Breast epithelium (tissue), 4 donors: ENCODE measurements at regions not wholly inside any gene's neighbourhood (a gene's known extent, or its start where the extent isn't known, plus 50 kb on each side); places are given as distances from the start of the nearest gene placed in this dataset.

Experiments
- DNase-seq, 2 donors: peaks; one replicate each; pipeline ENCODE4 v3.0.0-alpha.2; 2019; ENCODE audit warnings: low spot score in 2 of 2
- H3K27ac ChIP-seq, 2 donors: fragments of 200-600 bp; sonication (generic) in 1 of 2; one replicate each; pipeline ENCODE4 v1.5.1; 2016 to 2019; ENCODE audit warnings: mild to moderate bottlenecking in 1 of 2
- H3K27me3 ChIP-seq, 2 donors: fragments of 200-600 bp; sonication (generic) in 1 of 2; one replicate each; pipeline versions ENCODE4 v1.5.1 to v1.6.0; 2017 to 2019; ENCODE audit warnings: control low read depth in 1 of 2, mild to moderate bottlenecking in 1 of 2
- H3K36me3 ChIP-seq: fragments of 200-600 bp; one replicate; pipeline ENCODE4 v1.5.1; 2019
- H3K4me1 ChIP-seq, 2 donors: fragments of 200-600 bp; sonication (generic); one replicate each; pipeline ENCODE4 v1.5.1; 2016 to 2019; ENCODE audit warnings: control low read depth in 1 of 2
- H3K4me3 ChIP-seq, 3 donors: fragments of 200-600 bp; sonication (generic); 1 replicate in 2 of 3; 2 replicates in 1 of 3; pipeline ENCODE4 v1.5.1; 2016 to 2019; ENCODE audit warnings: mild to moderate bottlenecking in 3 of 3, moderate library complexity in 2 of 3
- H3K9me3 ChIP-seq, 2 donors: fragments of 200-600 bp; sonication (generic) in 1 of 2; one replicate each; pipeline ENCODE4 v1.5.1; 2016 to 2019; ENCODE audit warnings: control low read depth in 1 of 2
- POLR2A ChIP-seq: fragments of 450-650 bp; IDR thresholded peaks from one replicate; pipeline ENCODE4 v1.6.1; 2016; ENCODE audit warnings: antibody characterized with exemption, mild to moderate bottlenecking, moderate library complexity
- POLR2AphosphoS5 ChIP-seq, 3 donors: sonication (generic); formaldehyde crosslinking; IDR thresholded peaks; one replicate each; pipeline ENCODE4 v1.6.1; 2017; ENCODE audit warnings: antibody characterized with exemption in 3 of 3
- intact Hi-C: fragments of 100-400 bp; cut with DNase I; formaldehyde crosslinking; loops from one replicate; pipeline ENCODE4 v1.15.1; 2023; ENCODE audit warnings: low total_unique reads
- TF ChIP-seq, protein P1 (sequence below), 3 donors: fragments of 450-650 bp; IDR thresholded peaks; one replicate each; pipeline ENCODE4 v1.5.1; 2016 to 2017; ENCODE audit warnings: antibody characterized with exemption in 3 of 3, mild to moderate bottlenecking in 3 of 3, moderate library complexity in 3 of 3

DNA sequence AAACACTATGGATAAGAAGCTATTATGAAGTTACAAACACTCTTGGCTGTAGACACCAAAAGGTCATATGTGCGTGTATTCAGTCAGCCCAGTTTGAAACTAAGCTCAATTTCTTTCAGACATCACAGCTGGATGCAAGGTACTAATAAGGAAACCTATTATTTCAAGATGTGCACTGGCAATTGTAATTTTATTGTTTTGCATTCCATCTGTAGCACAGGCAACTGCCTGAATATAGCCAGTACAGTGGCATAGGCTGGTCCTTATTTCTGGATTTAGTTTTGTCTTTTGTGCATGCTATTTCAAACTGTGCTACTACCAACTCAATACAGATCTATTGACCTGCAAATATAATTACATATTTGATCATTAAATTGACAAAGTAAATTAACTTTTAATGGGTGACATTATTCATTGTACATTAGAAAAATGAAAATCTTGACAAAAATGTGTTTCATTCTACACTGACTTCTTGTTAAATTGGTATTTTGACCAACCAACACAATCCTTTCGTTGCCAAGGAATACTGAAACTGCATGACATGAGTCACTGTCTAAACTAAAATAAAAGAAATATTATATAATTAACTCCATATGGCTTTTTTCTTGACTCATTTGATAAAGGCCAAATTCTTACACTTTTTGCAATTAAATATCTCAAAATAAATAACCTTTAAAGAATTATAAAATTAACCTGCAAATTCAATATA is 594.3 kb upstream of the ADGRL3 start:
- intact Hi-C loops: no loop called here

DNA sequence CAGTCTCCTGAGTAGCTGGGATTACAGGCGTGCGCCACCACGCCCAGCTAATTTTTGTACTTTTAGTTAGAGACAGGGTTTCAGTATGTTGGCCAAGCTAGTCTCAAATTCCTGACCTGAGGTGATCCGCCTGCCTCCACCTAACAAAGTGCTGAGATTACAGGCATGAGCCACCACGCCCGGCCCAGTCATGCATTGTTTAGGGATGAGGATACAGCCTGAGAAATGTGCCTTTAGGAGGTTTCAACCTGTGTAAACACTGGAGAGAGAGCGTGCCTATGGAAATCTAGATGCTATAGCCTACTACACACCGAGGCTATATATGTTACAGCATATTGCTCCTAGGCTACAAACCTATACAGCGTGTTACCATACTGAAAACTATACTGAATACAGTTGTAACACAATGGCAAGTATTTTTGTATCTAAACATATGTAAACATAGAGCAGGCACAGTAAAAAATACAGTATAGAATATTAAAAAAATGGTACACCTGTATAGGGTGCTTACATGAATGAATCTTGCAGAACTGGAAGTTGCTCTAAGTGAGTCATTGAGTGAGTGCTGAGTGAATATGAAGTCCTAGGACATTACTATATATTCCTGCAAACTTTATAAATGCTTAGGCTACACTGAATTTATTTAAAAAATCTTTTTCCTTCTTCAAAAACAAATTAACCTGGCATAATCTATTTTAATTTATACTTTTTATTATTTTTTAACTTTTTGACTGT is 588.2 kb upstream of the ADGRL3 start:
- Histone ChIP-seq H3K4me3 (no peak overlapping the region), H3K4me1 (no peaks in the 10 kb centered on the region), H3K36me3 (no peaks in the 10 kb centered on the region), H3K9me3 (peaks cover 0 to 3% of the 10 kb centered on the region in 2 donors), H3K27ac (no peak overlapping the region), H3K27me3 (no peaks in the 10 kb centered on the region)
- no peak for TF ChIP-seq POLR2AphosphoS5 (IDR thresholded peaks at IDR 0.05)
- TF ChIP-seq, protein P1, sequence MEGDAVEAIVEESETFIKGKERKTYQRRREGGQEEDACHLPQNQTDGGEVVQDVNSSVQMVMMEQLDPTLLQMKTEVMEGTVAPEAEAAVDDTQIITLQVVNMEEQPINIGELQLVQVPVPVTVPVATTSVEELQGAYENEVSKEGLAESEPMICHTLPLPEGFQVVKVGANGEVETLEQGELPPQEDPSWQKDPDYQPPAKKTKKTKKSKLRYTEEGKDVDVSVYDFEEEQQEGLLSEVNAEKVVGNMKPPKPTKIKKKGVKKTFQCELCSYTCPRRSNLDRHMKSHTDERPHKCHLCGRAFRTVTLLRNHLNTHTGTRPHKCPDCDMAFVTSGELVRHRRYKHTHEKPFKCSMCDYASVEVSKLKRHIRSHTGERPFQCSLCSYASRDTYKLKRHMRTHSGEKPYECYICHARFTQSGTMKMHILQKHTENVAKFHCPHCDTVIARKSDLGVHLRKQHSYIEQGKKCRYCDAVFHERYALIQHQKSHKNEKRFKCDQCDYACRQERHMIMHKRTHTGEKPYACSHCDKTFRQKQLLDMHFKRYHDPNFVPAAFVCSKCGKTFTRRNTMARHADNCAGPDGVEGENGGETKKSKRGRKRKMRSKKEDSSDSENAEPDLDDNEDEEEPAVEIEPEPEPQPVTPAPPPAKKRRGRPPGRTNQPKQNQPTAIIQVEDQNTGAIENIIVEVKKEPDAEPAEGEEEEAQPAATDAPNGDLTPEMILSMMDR (IDR thresholded peaks at IDR 0.05): no peak
- TF ChIP-seq POLR2A: no peak
- no peak for DNase-seq
- intact Hi-C loops: no loop called here

More for the DNA sequence above, 594.3 kb upstream of the ADGRL3 start:
- no peak for DNase-seq
- TF ChIP-seq POLR2AphosphoS5 (IDR thresholded peaks at IDR 0.05) (no peak), POLR2A (no peak)
- TF ChIP-seq, protein P1 (IDR thresholded peaks at IDR 0.05): no peak
- Histone ChIP-seq H3K9me3 (no peaks in the 10 kb centered on the region), H3K27ac (no peak overlapping the region), H3K4me3 (no peak overlapping the region), H3K4me1 (no peaks in the 10 kb centered on the region), H3K27me3 (no peaks in the 10 kb centered on the region), H3K36me3 (no peaks in the 10 kb centered on the region)

DNA sequence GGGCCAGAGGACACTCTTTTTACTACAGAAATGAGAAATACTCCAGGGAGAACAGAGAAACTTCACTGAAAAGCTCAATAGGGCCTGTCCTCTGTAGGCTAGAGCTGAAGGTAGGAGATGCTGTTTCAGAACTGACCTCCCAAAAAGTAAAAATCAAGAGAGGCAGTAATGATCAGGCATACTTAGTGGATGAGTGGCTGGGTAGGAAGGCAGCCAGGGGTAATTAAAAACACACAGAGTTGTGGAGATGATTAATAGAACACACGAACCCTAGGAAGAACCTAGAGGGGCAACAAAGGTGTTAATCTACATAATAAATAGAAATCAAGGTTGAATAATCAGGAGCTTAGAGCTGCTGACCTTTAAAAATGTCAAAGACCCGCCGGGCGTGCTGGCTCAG is 582.4 kb upstream of the ADGRL3 start:
- Histone ChIP-seq H3K27ac (no peak overlapping the region), H3K4me1 (no peaks in the 10 kb centered on the region), H3K36me3 (no peaks in the 10 kb centered on the region), H3K27me3 (no peaks in the 10 kb centered on the region), H3K4me3 (no peak overlapping the region), H3K9me3 (peaks cover 0 to 3% of the 10 kb centered on the region in 2 donors)
- TF ChIP-seq, protein P1 (IDR thresholded peaks at IDR 0.05): no peak
- no peak for TF ChIP-seq POLR2A
- no peak for TF ChIP-seq POLR2AphosphoS5 (IDR thresholded peaks at IDR 0.05)
- no peak for DNase-seq
- intact Hi-C loops: no loop called here

DNA sequence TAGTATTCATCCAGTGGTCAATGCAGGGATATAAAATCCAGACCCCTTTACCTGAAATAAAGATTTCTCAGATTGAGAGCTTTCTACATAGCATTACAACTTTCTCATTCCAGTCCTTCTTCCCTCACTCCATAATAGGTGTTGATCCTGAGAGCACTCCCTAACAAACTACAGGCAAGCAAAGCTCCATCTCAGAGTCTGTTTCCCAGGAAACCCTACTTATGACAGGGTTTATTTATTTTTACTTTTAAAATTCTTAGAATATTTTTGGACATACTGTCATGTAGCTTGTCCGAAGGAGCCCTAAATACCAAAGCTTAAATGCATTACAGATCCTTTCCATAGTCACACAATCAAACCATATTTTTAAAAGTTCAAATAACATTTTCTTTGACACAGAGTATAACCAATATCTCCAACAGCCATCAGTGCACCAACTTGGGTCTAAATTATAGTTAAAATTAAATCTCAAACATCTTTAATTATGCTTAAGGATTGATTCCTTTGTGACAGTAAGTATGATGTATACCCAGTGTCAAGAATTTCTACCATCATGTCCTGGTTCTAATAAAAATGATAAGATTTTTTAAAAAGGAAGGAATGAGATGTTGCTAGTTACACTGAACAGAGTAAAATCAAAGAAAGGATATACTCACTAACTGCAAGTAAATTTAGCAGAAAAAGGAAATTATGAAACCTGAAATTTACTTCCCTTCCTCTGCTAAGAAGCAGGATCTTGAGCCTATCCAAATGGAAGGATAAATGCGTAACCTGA is 580.4 kb upstream of the ADGRL3 start:
- H3K27ac ChIP-seq: no peak overlapping the region
- no peaks in the 10 kb centered on the region for H3K4me1 ChIP-seq
- no peaks in the 10 kb centered on the region for H3K27me3 ChIP-seq
- intact Hi-C loops: no loop called here
- DNase-seq: no peak
- TF ChIP-seq, protein P1 (IDR thresholded peaks at IDR 0.05): no peak
- no peak for TF ChIP-seq POLR2A
- no peak for TF ChIP-seq POLR2AphosphoS5 (IDR thresholded peaks at IDR 0.05)
- H3K9me3 ChIP-seq: peaks cover 0 to 3% of the 10 kb centered on the region in 2 donors
- H3K4me3 ChIP-seq: no peak overlapping the region
- no peaks in the 10 kb centered on the region for H3K36me3 ChIP-seq

DNA sequence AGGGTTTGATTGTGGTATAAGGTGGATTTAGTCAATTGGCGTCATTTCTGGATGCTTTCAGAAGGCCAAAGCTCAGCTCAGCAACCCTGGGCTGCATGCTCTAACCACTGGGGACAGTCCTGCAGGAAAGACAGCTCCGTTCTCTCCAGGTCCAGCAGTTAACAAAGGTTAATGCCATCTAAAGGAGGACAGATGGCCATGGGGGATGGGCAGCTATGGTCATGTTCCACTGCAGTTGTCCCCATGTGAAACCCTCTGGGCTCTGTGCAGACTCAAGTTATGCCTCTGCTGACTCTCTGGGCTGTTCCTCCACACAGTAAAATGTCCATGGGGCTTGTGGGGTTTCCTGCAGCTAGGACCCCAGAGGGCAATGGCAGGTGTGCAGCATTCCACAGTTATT is 562.1 kb upstream of the ADGRL3 start:
- no peak for TF ChIP-seq POLR2AphosphoS5 (IDR thresholded peaks at IDR 0.05)
- TF ChIP-seq, protein P1 (IDR thresholded peaks at IDR 0.05): no peak
- TF ChIP-seq POLR2A: no peak
- H3K9me3 ChIP-seq: peaks cover 3 to 13% of the 10 kb centered on the region in 2 donors
- H3K27me3 ChIP-seq: no peaks in the 10 kb centered on the region
- no peaks in the 10 kb centered on the region for H3K36me3 ChIP-seq
- H3K4me3 ChIP-seq: no peak overlapping the region
- intact Hi-C loops: no loop called here
- H3K4me1 ChIP-seq: no peaks in the 10 kb centered on the region
- H3K27ac ChIP-seq: no peak overlapping the region
- DNase-seq: no peak
